ENCODE measurements at regions not wholly inside any gene's neighbourhood (a gene's known extent, or its start where the extent isn't known, plus 50 kb on each side); places are given as distances from the start of the nearest gene placed in this dataset.

DNA sequence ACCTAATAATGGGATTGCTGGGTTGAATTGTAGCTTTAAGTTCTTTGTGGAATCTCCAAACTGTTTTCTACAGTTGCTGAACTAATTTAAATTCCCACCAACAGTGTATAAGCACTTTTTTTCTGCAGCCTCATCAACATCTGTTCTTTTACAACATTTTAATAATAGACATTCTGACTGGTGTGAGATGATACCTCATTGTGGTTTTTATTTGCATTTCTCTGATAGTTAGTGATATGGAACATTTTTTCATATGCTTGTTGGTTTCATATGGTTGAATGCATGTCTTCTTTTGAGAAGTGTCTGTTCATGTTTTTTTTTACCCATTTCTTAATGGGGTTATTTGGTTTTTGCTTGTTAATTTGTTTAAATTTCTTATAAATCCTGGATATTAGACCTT, 1718.9 kb downstream of the C4orf33 start:
- DNase-seq (ENCODE audit: low read depth): no peak
- H3K4me3 ChIP-seq (ENCODE audit: control insufficient read depth, low read depth, low read length): no peak overlapping the region
- TF ChIP-seq, protein P1, sequence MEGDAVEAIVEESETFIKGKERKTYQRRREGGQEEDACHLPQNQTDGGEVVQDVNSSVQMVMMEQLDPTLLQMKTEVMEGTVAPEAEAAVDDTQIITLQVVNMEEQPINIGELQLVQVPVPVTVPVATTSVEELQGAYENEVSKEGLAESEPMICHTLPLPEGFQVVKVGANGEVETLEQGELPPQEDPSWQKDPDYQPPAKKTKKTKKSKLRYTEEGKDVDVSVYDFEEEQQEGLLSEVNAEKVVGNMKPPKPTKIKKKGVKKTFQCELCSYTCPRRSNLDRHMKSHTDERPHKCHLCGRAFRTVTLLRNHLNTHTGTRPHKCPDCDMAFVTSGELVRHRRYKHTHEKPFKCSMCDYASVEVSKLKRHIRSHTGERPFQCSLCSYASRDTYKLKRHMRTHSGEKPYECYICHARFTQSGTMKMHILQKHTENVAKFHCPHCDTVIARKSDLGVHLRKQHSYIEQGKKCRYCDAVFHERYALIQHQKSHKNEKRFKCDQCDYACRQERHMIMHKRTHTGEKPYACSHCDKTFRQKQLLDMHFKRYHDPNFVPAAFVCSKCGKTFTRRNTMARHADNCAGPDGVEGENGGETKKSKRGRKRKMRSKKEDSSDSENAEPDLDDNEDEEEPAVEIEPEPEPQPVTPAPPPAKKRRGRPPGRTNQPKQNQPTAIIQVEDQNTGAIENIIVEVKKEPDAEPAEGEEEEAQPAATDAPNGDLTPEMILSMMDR (IDR thresholded peaks at IDR 0.05; ENCODE audit: control insufficient read depth, insufficient read depth, low read depth, low read length, missing control alignments): no peak

DNA sequence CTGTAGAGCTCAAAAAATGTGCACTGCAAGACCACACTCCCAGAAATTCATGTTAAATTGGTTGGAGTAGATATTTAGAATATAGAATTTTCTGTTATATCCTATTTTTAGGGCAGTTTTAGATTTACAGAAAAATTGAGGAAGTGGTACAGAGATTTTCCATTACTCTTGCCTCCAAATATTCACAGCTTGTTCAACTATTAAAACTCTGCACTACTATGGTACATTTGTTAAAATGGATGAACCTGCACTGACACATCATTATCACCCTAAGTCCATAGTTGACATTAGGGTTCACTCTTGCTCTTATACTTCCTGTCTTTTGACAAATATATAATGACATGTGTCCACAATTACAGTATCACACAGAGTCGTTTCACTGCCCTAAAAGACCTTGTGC, 1724.5 kb downstream of the C4orf33 start:
- H3K4me3 ChIP-seq (ENCODE audit: control insufficient read depth, low read depth, low read length): no peak overlapping the region
- TF ChIP-seq, protein P1 (IDR thresholded peaks at IDR 0.05; ENCODE audit: control insufficient read depth, insufficient read depth, low read depth, low read length, missing control alignments): no peak
- DNase-seq (ENCODE audit: low read depth): no peak

DNA sequence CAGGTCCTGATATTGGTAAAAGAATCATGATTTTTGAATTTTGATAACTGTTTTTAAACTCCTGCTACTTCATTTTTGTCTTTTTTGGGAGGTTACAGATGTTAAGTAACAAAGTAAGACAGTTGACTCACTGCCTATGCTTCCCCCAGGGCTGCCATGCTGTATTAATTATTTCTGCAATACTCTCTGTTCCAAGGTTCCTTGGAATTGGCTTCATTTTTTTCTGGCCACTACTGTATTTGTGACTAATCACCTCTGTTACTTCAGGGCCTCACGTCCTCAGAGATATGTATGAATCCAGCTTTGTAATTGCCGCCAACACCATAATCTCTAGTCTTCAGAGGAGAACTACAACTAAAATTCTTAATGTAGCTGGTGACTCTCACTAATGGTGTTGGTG, 1729.3 kb downstream of the C4orf33 start:
- no peak overlapping the region for H3K4me3 ChIP-seq (ENCODE audit: control insufficient read depth, low read depth, low read length)
- DNase-seq (ENCODE audit: low read depth): no peak
- TF ChIP-seq, protein P1 (IDR thresholded peaks at IDR 0.05; ENCODE audit: control insufficient read depth, insufficient read depth, low read depth, low read length, missing control alignments): no peak

DNA sequence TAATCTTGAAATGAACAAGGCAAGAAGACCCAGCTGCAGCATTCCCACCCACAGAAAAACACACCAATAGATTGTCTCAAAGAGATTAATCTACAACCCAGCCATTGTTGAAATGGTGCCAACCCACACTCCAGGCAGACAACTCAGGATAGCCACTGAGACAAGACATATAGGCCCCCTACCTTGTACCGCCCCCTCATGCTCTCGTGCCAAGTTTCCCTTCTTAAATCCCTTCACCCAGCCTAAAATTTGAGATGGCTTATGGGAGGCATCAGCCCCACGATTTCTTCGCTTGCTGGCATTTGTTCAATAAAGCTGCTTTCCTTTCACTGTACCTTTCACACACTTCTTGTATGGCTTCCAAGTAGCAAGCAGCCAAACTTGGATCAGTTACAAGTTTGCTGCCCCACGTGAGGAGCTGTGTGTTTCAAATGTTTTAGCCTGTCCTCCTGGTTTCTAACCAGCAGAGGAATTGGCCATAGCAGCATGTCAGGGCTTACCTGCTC, 1754.1 kb downstream of the C4orf33 start:
- DNase-seq (ENCODE audit: low read depth): no peak
- no peak overlapping the region for H3K4me3 ChIP-seq (ENCODE audit: control insufficient read depth, low read depth, low read length)
- TF ChIP-seq, protein P1 (IDR thresholded peaks at IDR 0.05; ENCODE audit: control insufficient read depth, insufficient read depth, low read depth, low read length, missing control alignments): no peak

DNA sequence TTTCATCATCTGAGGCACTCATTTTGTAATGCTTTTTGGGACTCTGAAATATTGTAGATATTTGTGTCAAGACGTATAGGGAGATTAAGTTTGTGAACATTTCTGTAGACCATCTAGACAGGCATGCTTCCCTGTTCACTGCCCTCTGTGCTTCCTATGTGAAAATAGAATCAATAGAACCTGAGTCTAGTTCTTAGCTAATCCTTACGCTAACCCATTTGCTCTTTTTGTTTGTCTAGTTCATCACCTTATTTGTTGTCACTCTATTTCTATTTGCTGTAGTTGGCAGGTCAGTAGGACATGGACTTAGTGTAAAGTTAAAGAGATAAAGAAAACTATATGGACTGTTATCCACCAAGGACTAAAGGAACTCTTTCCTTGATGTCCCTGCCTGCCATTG, 1755.2 kb downstream of the C4orf33 start:
- TF ChIP-seq, protein P1 (IDR thresholded peaks at IDR 0.05; ENCODE audit: control insufficient read depth, insufficient read depth, low read depth, low read length, missing control alignments): no peak
- no peak for DNase-seq (ENCODE audit: low read depth)
- H3K4me3 ChIP-seq (ENCODE audit: control insufficient read depth, low read depth, low read length): no peak overlapping the region

DNA sequence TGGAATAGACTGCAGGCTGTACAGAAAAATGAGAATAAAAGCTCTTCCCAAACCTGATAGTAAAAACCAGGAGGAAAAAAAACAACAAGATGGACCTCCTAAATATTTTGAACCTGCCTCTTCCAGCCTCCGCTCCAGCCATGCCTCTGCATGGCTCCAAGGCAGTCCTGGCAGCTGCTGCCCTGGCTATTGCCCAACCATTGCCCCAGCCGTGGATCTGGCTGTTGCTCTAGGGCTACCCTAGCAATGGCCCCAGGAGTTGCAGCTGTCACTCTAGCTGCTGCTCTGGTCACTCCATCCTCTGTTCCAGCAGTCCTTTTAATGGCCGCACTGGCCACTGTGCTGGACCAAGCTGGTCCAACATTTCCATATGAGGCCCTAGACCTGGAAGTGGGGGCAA, 1756.0 kb downstream of the C4orf33 start:
- TF ChIP-seq, protein P1 (IDR thresholded peaks at IDR 0.05; ENCODE audit: control insufficient read depth, insufficient read depth, low read depth, low read length, missing control alignments): no peak
- no peak for DNase-seq (ENCODE audit: low read depth)
- no peak overlapping the region for H3K4me3 ChIP-seq (ENCODE audit: control insufficient read depth, low read depth, low read length)

DNA sequence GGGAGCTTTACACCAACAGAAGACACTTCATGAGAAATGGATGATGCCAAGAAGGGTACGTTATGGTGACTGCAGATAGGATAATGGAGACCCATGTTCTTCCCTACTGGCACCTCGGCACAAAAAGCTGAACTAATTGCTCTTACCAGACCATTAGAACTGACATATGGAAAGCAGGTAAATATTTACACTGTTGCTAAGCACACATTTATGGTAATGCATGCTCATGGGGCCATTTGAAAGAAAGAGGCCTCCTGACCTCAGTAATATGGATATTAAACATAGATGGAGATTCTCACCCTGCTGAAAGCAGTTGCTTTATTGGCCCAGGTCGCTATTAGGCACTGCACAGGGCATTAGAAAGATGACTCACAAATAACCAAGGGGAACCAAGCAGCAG, 1759.6 kb downstream of the C4orf33 start:
- no peak for DNase-seq (ENCODE audit: low read depth)
- no peak overlapping the region for H3K4me3 ChIP-seq (ENCODE audit: control insufficient read depth, low read depth, low read length)
- TF ChIP-seq, protein P1 (IDR thresholded peaks at IDR 0.05; ENCODE audit: control insufficient read depth, insufficient read depth, low read depth, low read length, missing control alignments): no peak
